ENCODE measurements at regions not wholly inside any gene's neighbourhood (a gene's known extent, or its start where the extent isn't known, plus 50 kb on each side); places are given as distances from the start of the nearest gene placed in this dataset.

DNA sequence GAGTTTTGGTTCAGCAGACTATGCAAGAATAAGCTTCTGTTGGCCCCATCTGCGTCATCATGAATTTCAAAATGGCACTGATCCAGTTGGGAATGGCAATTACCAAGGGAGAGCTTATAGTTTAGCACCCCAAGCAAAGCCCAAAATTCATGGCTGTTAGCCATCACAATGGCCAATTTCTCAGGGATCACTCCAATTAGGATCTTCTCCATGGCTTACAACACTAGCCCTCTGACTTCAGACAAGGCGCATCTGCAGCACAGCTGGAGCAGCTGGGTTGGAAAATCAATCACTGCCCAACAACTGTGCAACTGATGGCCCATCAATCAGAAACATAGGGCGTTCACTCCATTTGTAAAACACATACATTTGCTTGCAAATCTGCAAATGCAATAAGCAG, 273.6 kb downstream of the SRBD1 start:
- no peak for ATAC-seq
- TF ChIP-seq, protein P1, sequence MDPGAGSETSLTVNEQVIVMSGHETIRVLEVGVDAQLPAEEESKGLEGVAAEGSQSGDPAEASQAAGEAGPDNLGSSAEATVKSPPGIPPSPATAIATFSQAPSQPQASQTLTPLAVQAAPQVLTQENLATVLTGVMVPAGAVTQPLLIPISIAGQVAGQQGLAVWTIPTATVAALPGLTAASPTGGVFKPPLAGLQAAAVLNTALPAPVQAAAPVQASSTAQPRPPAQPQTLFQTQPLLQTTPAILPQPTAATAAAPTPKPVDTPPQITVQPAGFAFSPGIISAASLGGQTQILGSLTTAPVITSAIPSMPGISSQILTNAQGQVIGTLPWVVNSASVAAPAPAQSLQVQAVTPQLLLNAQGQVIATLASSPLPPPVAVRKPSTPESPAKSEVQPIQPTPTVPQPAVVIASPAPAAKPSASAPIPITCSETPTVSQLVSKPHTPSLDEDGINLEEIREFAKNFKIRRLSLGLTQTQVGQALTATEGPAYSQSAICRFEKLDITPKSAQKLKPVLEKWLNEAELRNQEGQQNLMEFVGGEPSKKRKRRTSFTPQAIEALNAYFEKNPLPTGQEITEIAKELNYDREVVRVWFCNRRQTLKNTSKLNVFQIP (CRISPR knock-in tag; IDR thresholded peaks at IDR 0.05; ENCODE audit: borderline replicate concordance, low read depth), result no peak
- TF ChIP-seq ZC3H10 (CRISPR knock-in tag; IDR thresholded peaks at IDR 0.05) (no peak), ZNF565 (CRISPR knock-in tag; conservative IDR thresholded peaks at IDR 0.05; ENCODE audit: low read depth) (no peak), TOX (CRISPR knock-in tag; IDR thresholded peaks at IDR 0.05; ENCODE audit: borderline replicate concordance) (no peak), ARNTL (CRISPR knock-in tag; IDR thresholded peaks at IDR 0.05; ENCODE audit: borderline replicate concordance, low read depth) (no peak), PATZ1 (CRISPR knock-in tag; IDR thresholded peaks at IDR 0.05; ENCODE audit: borderline replicate concordance) (no peak), TSHZ2 (CRISPR knock-in tag; IDR thresholded peaks at IDR 0.05) (no peak)

DNA sequence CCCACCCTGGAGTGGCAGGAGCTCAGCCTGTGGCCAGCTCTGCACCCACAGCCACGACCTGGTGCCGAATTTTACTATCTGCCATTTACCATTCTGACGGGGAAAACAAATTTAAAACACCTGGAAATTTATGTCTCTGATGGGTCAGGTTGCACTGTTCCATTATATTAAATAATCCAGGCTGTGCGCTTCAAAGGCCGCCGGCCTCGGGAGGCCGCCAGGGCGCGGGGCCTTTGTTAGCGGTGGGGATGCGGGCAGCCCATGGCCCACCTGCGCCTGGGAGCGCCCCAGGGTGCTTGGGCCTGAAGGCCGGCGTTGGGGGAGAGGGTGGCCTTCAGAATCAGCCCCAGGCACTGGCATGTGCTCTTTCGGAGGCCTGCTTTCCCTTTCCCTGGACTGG, 276.9 kb downstream of the SRBD1 start:
- no peak for ATAC-seq
- TF ChIP-seq GLIS3 (CRISPR knock-in tag; IDR thresholded peaks at IDR 0.05), result no peak
- no peak for TF ChIP-seq TCF4 (CRISPR knock-in tag; IDR thresholded peaks at IDR 0.05; ENCODE audit: borderline replicate concordance)
- no peak for TF ChIP-seq CSRNP3 (CRISPR knock-in tag; IDR thresholded peaks at IDR 0.05)
- TF ChIP-seq CSDC2 (CRISPR knock-in tag; IDR thresholded peaks at IDR 0.05), result no peak
- no peak for TF ChIP-seq ZFP3 (CRISPR knock-in tag; IDR thresholded peaks at IDR 0.05)
- TF ChIP-seq, protein P1 (CRISPR knock-in tag; IDR thresholded peaks at IDR 0.05; ENCODE audit: borderline replicate concordance, low read depth), result no peak
- TF ChIP-seq ZNF8 (CRISPR knock-in tag; IDR thresholded peaks at IDR 0.05), result no peak
- no peak for TF ChIP-seq PATZ1 (CRISPR knock-in tag; IDR thresholded peaks at IDR 0.05; ENCODE audit: borderline replicate concordance)
- TF ChIP-seq RARB (CRISPR knock-in tag; IDR thresholded peaks at IDR 0.05), result no peak
- TF ChIP-seq ZNF70 (CRISPR knock-in tag; IDR thresholded peaks at IDR 0.05), result no peak
- TF ChIP-seq CREB5 (CRISPR knock-in tag; IDR thresholded peaks at IDR 0.05; ENCODE audit: low read depth), result no peak
- TF ChIP-seq ZC3H10 (CRISPR knock-in tag; IDR thresholded peaks at IDR 0.05), result no peak

GRCh38 chr2:45332567-45332966, 278.5 kb downstream of the SRBD1 start:
- TF ChIP-seq PPARA (CRISPR knock-in tag; IDR thresholded peaks at IDR 0.05; ENCODE audit: borderline replicate concordance), result no peak
- no peak for TF ChIP-seq TOX (CRISPR knock-in tag; IDR thresholded peaks at IDR 0.05; ENCODE audit: borderline replicate concordance)
- TF ChIP-seq ZNF8 (CRISPR knock-in tag; IDR thresholded peaks at IDR 0.05), result no peak
- no peak for TF ChIP-seq SNAI2 (CRISPR knock-in tag; IDR thresholded peaks at IDR 0.05)
- TF ChIP-seq CREB5 (CRISPR knock-in tag; IDR thresholded peaks at IDR 0.05; ENCODE audit: low read depth), result no peak
- ATAC-seq, result no peak
